ENCODE measurements at regions not wholly inside any gene's neighbourhood (a gene's known extent, or its start where the extent isn't known, plus 50 kb on each side); places are given as distances from the start of the nearest gene placed in this dataset.

DNA sequence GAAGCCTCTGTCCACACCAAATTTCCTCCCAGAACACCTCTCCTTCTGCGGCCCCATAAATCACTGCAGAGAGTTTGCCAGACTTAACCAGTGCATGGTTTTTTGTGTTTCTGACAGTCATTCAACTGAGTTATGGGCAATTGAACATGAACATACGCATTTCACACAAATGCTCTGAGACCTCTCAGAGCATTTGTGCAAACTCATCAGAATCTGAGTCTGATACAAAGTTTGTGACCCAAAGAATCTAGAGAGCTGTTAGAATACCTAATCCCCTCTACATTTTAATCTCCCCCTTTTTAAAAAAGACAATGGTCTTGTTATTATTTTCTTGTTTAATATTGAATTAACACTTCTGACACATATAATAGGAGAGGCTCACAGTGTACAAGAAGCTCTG lies 416.9 kb upstream of the SMARCA2 start:
- no peak for FAIRE-seq

DNA sequence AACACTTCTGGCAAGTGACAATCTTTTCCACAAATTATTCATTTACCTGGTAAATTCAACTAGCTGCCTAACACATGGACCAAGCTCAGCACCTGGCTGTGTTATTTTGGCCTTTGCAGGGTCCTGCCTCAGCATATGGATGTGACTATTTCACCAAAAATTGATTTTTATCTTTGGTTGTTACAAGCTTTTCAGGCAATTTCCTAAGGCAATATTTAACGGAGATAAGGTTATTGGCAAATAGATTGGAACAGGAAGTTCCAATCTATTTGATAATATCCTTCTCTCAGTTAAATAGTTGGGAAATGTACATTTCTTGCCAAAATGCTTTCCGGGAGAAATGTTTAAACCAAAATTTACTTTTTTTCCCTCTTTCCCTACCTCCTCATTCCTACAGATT lies 415.2 kb upstream of the SMARCA2 start:
- FAIRE-seq = no peak

DNA sequence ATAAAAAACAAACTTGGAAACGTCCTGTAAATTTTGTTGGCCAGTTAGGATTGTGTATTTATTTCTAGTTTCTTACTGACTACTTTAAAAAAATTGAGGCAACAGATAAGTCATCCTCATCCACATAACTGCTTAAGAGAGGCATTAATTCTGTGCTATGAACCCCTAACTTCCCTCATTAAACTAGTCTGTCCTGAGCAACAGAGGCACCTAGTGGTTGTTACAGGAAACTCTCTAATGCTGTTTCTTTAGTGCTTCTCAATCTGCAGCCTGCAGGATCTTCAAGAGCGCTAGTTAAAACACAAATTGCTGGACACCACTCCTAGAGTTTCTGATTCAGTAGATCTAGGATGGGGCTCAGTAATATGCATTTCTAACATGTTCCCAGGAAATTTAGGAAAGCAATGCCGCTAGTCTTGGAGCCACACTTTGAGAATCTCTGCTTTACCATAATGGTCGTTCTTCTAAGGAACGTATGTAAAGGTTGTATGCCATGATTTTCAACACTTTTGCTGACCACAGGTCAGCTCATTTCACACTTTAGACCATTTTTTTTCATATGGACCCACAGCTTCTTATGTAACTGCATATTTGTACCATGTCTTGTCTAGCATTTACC lies 410.1 kb upstream of the SMARCA2 start:
- no peak for FAIRE-seq

DNA sequence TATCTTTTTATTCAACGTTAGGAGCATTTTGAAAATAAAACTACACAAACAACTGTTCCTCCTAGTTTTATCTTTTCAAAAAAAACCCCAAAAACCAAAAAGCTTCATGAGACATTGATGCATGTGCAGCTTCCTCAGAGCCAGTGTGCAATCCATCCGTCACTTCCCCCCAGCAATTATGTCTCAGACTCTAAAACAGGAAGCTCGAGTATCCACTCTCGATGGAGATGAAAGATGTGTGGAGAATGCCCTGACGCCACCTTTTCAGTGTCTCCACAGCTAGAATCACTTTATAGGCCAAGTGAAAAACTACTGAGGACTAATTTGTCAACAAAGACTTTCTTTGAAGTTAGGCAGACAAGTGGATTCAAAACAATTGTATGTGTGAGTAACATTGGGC lies 408.9 kb upstream of the SMARCA2 start:
- FAIRE-seq = no peak

DNA sequence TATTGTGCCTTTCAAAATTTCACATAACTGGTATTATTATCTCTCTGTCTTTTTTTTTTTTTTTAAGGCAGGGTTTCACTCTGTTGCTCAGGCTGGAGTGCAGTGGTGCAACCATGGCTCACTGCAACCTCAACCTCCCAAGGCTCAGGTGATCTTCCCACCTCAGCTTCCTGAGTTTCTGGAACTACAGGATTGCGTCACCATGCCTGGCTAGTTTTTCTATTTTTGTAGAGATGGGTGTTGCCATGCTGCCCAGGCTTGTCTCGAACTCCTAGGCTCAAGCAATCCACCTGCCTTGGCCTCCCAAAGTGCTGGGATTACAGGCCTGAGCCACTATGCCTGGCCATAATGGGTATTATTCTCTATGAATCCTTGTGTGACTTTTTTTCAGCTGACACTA lies 402.3 kb upstream of the SMARCA2 start:
- no peak for FAIRE-seq

DNA sequence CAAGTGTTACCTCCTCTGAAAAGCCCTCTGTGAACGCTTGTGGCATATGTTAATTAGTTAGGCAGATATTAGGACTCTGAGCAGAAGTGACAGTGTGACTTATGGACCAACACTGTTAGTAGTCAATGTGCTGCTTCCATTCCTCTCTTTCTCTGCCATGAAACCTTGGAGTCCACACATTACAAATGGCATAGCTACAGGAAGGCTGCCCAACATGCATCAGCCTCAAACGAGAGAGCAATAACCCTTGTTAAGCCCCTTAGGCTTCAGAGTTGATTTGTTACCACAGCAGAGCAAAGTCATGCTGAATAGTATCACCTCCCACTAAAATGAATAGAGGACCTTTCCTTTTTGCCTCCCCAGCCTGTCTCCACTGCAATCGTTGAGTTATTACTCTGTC lies 397.7 kb upstream of the SMARCA2 start:
- no peak for FAIRE-seq

DNA sequence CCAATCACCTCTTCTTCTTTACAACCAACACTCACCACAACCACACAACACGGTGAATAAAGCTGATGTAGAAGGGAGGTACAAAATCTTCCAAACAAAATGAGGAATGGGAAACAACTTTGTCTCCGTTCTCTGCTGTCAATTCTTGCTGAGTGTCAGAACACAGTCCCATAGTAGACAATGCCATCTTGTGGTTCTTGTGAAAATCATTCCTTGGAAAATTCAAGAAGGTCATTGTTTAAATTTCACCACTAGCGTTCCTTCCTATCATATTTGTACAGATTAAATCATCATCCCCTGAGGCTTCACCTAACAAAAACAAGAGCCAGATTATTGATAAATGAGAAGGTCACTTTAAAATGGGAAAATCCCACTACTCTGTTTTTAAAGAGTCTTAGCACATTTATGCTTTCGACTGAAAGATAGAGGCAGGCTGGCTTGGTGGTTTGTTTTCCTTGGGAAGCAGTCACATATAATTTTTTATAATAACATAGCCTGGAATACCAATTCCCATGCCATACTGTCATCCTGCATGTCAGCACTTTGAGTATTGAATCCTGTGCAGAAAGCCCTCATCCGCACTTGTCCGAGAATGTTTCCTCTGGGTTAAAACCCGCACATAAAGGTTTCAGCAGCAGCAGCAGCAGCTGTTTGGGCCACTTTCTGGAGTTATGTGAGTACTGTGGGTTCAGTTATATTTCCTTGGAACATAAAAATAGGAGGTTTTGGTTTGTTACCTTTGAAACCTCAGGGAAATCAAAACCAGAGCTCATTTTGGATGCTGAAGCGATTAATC lies 395.0 kb upstream of the SMARCA2 start:
- no peak for FAIRE-seq

DNA sequence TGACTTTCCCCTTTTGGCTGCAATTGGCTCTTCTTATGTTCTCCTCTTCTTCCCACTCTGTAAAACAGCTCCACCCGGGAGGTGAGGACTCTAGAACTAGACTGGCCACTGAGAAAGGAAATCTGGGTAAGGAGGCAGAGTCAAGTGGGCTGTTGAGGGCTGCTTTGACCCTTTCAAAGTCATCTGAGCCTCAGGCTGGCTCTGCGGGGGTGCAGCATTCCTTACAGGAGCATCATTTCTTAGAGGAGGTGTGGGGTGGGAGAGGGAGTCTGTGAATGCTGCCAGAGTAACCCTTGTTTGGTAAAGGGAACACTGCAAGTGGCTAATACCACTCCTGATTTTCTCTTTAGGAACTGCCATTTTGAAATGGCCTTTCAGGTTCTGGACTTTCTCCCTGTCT lies 377.7 kb upstream of the SMARCA2 start:
- FAIRE-seq = no peak

DNA sequence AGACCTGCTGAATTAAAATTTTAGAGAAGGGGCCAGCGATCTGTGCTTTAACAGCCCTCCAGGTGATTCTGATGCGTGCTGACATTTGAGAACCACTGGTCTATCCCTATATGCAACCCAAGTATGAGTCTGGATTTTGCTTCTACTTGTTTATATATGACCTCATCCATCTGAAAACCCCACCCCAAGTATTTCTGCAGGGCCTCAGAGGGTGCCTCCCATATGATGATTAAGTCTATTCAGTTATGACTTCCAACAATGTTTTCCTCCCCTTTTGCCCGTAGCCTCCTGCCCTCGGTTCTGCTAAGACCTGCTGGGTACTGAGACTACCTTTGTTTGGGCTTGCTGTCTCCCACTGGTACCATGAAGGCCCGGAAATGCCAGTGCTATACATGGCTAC lies 376.0 kb upstream of the SMARCA2 start:
- FAIRE-seq = no peak

DNA sequence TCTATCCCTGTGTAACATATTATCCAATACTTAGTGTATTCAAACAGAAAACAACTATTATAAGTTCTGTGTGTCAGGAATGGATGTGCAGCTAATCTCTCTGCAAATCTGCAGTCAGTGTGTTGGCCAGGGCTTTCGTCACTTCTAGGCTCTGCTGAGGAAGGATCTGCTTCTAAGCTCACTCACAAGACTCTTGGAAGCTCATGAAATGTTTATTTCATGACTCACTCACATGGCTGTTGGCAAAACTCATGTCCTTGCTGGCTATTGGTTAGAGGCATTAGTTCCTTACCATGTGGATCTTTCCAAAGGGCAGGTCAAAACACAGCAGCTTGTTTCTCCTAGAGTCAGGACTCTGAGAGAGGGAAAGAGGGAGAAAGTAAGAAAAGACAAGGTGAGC lies 367.4 kb upstream of the SMARCA2 start:
- FAIRE-seq = no peak

DNA sequence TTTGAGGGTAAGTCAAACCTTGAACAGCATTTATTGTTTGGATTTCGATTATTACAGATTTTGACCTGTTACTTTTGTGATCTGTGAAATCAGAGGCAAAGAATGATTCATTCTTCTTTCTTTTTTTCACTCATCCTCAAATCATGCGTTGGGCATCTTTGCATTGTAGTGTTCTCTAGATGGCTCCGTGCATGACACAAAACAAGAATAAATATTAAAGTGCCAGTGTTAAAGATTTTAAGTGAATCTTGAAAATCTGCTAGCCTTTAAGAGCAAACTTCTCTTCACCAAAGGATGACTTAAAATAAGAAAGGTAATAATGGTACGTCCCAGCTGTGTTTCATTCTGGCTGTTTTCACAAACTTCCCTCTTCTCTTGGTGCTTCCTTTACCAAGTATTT lies 361.9 kb upstream of the SMARCA2 start:
- no peak for FAIRE-seq

DNA sequence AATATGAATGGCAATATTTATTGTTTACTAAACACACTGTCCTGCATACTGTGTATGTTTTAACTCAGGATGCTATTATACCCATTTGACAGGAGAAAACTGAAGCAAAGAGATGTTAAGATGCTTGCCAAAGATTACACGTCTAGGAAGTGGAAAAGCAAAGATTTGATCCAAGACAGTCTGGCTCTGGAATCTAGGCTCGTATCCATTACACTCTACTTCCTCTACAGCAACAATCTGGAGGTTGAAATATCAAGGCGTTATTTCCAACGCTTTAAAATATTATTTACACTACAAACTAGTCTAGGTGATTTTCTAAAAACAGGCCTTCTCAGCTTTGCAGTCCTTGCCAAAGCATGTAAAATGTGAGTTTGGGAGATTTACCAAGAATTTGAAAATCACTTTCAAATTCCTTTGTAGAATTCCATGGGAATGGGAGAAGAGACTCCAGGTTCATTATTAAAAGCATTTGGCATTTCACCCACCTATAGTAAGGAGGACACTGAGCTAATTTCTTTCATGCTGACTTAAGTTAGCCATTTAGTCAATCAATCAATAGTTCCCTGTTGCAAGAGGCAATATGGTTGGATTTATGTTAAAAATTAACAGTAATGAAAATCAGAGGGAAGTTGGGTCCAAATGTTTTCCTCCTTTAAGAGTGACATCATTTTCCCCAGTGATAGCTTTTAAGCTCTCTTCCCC lies 356.3 kb upstream of the SMARCA2 start:
- no peak for FAIRE-seq

DNA sequence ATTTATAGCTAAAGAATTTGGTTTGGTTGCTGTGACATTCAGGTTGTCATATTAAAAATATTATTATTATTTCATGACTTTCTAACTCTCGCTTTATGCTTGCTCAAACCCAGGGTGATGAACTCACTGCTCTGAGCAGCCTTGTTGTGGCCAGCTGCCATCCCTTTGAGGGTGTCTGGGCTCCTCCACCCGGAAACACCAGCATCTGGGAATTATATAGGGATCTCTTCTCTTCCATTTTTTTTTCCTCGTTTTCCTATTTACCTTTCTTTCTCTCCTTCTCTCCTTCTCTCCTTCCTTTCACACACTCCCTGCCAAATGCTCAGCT lies 355.8 kb upstream of the SMARCA2 start:
- no peak for FAIRE-seq

DNA sequence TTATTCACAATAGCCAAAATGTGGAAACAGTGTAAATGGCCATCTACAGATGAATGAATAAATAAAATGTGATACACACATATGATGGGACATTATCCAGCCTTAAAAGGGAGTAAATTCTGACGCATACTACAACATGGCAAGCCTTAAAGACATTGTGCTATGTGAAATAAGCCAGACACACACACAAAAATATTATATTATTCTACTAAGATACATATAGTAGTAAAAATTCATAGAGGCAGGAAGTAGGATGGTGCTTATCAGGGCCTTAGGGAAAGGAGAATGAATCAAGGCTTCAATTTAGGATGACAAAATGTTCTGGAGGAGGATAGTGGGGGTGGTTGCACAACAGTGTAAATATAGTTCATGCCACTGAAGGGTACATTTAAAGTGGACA lies 346.7 kb upstream of the SMARCA2 start:
- no peak for FAIRE-seq

DNA sequence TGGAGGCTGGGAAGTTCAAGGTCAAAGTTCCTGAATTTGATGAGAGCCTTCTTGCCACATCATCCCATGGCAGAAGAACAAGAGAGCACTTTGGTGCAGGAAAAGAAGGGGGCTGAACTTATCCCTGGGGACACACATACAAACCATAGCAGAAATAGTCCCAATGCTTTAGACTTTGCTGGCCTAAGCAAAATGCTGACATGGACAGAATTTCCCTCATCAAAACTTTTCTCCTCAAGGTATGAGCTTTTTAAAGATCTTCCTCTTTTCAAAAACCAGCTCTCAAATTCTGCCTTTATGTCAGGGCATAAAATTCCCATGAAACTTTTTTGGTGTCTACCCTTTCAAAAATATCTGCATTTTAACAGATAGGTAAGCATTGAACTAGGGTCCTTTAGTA lies 341.8 kb upstream of the SMARCA2 start:
- FAIRE-seq = no peak

DNA sequence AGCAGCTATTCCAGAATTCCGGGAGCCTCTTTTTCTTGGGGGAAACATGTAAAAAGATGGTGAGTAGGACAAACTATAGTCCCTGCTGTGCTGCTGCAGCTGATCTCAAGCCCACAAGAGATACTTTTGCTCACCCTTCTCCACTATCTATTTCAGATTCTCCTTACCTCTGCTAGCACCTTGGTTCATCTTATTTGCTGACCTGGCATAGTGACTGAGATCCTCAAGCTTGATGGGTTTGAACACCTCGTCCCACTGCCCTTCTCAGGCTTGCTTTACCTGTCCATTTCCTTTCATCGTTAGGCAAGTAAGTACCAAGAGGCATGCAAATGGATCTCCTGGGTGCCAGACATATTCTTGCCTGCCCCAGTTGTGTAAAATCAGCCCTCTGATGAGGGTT lies 338.4 kb upstream of the SMARCA2 start:
- no peak for FAIRE-seq

DNA sequence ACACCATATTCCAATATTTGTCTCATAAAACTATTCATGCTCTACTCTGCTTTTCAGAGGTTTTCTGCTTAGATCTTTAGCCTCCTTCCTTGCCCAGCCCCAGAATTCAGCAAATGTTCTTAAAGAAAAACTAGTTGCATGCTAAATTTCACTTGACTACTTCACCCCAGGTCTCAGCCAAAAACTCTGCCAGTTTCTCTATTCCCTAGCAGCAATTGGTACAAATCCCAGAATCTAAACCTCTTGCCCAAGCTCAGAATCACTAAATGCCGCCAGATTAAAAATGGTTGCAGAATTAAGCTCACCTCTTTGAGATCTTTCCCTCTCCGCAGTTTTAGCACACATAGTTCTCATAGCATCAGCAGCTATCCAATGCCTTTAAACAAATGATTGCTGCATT lies 331.2 kb upstream of the SMARCA2 start:
- FAIRE-seq = no peak

DNA sequence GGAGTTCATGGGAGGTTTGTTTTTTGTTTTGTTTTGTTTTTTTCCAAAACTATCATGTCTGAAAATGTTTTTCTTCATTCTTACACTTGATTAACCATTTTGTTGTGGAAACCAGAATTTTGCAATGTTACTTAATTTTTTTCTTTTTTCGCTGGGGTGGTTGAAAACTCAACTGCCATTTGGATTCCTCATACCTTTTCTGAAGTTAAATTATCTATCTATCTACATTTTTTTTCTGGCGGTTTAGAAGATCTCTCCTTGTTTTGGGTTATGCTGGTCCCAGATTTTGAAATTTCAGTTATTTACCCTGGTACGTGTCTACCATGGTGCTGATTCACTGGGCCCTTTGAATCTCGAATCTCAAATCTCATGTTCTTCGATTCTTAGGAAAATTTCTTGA lies 316.2 kb upstream of the SMARCA2 start:
- no peak for FAIRE-seq

DNA sequence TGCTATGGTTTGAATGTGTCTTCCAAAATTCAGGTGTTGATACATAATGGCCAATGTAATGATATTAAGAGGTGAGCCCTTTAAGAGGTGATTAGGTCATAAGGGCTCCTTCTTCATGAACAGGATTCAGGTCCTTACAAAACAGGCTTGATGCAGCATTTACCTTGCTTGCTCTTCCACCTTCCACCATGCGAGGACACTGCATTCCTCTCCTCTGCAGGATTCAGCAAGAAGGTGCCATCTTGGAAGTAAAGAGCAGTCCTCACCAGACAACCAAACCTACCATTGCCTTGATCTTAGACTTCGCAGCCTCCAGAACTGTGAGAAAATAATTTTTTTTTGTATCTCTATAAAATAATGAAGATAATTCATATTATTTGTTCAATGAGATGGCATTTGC lies 314.0 kb upstream of the SMARCA2 start:
- FAIRE-seq = no peak

DNA sequence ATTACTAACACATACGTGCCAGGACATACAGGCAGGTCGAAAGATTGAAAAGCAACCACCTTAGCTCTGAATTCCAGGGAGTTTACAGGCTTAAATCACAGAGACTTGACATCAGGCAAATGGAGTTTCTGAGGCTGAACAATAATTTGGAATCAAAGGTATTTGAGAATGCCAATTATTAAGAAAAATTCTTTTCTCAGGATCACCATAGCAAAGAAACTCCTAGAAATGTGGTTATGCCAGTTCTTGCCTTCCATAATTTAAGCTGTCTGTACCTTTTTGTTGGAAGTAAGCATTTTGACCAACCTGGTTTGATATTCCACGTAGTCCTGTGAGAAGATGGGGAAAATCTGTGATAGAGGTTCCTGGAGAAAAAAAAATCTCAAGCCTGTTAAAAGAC lies 312.4 kb upstream of the SMARCA2 start:
- no peak for FAIRE-seq

DNA sequence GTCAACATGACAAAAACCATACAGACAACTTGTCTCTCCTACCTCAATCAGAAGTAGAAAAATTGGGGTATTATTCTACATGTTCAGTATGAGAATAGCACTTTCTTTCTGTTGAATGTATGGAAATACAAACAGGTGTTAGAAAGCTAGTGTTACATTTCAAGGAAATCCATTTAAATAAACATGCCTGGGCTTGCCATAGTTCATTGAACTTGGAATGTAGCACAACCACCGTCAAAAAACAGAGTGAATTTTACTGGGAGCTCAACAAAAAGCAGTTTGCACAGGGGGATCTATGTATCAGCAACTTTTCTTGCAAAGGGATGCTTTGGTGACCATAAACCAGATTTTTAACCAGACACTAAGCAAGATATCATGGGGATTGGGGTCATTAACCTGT lies 307.9 kb upstream of the SMARCA2 start:
- FAIRE-seq = no peak

DNA sequence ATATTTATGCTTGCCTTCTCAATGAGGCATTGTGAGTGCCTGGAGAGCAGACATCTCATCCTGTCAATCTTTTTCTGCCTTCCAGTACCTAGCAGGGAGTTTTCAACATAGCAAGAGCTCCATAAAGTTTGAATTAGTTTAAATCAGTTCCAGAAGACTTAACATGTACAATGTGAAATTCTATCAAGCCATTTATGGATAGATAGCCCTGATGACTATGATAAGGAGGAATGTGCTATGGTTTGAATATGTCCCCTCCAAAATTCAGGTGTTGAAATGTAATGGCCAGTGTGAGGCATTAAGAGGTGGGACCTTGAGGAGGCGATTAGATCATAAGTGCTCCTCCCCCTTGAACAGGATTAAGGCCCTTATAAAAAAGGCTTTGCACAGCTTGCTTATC lies 306.9 kb upstream of the SMARCA2 start:
- FAIRE-seq = no peak

DNA sequence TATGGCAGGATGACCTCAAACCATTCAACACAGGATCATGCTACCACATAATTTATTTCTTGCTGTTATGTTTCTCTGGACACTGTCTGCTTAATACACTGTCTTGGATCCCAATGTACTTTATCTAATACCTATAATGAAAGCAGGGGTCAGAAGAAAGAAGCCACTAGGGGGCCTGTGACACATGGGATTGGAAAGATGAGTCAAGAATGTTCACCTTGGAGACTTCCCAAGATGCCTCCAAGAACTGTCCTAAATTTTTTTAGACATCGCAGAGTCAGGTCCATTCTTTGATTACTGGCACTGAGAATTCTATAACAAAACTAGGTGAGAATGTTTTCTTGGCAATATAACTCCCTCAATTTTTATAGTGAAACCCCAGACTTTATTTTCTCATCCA lies 305.8 kb upstream of the SMARCA2 start:
- no peak for FAIRE-seq

DNA sequence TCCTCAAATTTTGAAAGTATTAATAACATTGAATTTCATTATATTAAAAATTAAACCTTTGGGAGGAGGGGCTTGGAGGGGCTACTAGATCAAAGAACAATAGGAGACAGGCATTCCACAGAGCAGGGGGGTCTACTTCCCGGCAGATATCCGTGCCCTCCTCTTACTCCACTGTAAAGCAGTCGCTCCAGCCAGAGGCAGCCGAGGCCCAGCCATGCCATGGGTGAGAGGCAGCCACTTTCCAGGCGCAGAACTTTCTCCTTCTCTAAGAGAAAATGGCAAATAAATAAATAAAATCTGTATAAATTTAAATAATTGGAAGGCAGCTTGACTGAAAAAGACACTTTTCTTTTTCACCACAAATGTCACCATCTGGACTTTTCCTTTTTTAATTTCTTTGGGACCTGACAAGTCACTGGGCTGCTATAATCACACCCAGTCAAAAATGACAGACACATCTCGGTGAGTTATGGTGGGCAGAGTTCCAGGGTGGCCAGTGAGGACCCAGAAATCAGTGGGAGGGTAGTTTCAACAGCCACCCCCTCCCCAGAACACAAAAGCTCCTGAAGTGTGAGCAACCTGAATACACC lies 302.2 kb upstream of the SMARCA2 start:
- no peak for FAIRE-seq

Measured in islet of Langerhans (tissue), 1 donor.